CD4-positive, alpha-beta T cell treated with Interleukin-15 for 1 hour (primary cell): ENCODE measurements at regions not wholly inside any gene's neighbourhood (a gene's known extent, or its start where the extent isn't known, plus 50 kb on each side); places are given as distances from the start of the nearest gene placed in this dataset.

Experiments
- DNase-seq: peaks from one replicate; pipeline ENCODE4 v3.0.0-alpha.2; 2020

DNA sequence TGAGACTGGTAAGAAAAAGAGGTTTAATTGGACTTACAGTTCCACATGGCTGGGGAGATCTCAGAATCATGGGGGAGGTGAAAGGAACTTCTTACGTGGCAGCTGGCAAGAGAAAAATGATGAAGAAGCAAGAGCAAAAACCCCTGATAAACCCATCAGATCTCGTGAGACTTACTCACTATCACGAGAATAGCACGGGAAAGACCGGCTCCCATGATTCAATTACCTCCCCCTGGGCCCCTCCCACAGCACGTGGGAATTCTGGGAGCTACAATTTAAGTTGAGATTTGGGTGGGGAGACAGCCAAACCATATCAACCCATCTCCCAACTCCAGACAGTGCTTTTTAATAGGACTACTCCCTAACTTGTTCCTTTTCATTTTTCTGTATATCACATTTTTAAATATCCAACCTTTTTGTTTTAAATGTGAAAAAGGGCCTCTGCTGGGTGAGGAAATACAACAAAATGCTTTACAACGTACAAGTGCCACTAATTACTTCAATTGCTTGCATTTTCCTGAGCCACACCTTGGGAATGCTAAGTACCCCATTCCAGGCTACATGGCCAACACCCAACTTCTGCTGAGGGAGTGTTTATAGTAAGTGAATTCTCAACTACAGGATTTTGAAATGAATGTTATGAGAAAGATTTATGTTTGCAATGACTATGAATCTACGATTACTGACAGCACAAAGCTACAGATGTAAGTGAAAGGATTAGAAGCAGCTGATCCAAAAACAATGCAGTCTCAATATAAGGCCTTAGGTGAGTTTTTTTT, 294.1 kb upstream of the CD180 start:
- DNase-seq: no peak

DNA sequence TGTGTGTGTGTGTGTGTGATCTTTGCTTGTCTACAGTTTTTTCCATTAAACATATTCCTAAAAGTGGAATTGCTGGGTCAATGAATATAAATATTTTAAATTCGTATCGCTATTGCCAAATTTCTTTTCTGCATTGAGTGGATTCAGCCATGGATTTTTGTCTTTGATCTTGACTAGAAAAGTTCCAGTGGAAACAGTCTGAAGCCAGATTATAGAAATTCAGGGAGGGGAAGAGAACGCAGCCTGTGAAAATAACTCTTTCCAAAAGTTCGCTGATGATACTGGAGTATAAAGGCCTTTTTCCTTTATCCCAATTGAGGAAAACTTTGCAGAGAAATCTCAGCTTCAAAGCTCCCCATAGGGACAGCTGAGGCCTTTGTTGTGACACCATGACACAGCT, 292.3 kb upstream of the CD180 start:
- no peak for DNase-seq

DNA sequence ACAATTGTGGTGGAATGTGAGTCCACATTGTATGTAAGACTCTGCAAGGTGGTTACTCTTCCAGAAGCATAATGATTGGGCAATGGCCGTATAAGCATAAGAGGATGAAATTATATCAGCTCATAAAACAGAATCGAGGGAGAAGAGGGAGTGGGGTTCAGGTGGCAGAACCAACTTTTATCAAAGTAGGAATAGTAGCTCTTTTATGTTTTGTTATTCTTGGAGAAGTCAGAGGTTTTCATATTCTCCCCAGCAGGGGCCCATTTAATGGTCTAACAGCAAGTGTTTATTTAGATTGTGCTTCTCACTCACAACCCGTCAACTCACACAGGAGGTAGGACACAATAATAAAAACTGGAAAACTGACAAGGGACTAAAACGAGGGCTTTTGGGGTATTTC, 291.3 kb upstream of the CD180 start:
- no peak for DNase-seq

- DNase-seq: no peak
Observed at GRCh38 chr5:67483453-67484030, 286.9 kb upstream of the CD180 start.

- no peak for DNase-seq
Observed at GRCh38 chr5:67481362-67481761, 284.8 kb upstream of the CD180 start.

DNA sequence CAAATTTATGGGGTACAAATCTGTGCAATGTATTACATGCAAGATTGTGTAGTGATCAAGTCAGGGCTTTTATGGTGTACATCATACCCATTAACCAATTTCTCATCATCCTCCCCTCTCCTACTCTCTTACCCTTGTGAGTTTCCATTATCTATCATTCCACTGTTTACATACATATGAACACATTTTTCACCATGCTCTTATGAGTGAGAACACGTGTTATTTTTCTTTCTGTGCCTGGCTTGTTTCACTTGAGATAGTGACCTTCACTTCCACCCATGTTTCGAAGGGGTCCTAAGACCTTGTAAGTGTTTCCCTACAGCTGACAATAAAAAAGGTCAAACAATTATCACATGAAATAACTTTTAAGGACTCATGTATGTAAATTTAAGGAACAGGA, 281.7 kb upstream of the CD180 start:
- no peak for DNase-seq

DNA sequence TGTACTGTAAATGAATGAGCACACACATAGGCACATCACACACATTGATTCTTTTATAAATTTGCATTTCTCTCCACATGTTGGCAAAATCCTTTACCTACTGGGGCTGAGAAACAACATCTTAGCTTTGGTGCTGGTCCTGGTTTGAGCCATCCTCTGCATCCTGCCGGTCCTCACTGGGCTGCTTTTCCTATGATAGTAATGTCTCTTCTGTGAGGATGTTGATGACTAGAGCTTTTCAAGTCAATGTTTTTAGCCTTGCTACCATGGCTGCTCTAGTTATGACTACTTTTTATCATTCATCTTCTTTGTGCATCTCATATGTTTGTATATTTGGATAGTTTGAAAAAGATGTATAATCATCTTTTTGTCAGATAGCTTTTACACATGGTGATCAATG, 280.4 kb upstream of the CD180 start:
- no peak for DNase-seq

DNA sequence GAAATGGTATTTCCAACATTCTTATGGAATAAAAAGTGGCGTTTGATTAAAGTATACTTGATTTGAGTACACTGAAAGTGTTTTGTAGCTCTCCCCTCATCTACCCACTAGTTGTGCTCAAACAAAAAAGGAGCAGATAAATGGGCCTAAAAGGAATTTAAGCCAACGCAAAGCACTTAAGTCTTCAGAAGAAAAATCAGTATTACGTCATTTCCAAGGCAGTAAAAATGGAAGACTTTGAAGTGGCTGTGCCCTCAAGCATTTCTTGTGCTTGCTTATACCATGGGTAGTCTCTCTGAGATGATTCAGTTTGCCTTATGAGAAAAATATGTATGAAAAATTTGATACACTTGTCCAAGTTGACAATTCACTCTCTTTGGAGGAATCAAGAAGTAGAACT, 279.9 kb upstream of the CD180 start:
- DNase-seq: no peak

- DNase-seq: no peak
Observed at GRCh38 chr5:67475489-67475888, 278.9 kb upstream of the CD180 start.

- DNase-seq: no peak
Observed at GRCh38 chr5:67474597-67475238, 278.1 kb upstream of the CD180 start.

DNA sequence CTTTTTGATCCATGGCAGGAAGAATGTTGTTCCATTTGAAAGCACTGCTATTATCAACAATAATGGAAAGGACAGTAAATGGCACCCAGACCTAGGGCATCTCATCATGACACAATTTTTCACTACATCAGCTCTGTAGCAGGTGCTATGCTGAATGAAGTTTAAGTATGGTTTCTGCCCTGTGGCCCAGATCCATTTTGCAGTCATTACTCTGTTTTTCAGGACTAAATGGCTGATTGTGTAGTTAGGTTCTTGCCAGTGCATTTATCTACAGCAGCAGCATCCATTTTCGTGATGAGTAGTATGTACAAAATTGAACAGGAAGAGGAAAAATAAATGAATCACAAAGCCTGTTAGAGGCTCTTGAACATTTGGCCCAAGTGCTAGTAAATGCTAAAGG, 270.5 kb upstream of the CD180 start:
- DNase-seq: no peak

DNA sequence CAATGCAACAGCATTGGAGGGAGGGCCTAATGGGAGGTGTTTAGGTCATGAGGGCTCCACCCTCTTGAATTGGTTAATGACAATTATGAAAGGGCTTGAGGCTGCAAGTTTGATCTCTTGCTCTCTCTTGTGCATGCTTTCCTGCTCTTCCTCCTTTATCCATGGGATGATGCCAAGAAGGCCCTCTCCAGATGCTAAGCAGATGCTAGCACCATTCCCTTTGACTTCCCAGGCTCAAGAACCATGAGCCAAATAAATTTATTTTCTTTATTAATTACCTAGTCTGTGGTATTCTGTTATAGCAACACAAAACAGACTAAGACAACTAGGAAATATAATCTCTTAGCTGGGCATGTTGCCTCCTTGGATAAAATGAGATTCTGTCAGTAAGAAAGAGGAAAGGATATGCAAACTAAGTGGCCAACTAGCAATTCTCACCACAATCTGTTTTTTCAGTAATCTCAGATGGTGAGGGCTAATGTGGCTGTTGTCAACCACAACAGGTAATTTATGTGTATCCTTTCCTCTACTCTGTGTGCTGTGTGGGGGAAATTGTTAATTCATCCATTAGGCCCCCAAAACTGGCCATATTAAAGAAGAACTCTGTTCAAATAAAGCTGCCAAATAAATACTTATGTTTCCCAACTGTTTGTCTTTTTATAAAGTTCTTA, 269.1 kb upstream of the CD180 start:
- DNase-seq: no peak

DNA sequence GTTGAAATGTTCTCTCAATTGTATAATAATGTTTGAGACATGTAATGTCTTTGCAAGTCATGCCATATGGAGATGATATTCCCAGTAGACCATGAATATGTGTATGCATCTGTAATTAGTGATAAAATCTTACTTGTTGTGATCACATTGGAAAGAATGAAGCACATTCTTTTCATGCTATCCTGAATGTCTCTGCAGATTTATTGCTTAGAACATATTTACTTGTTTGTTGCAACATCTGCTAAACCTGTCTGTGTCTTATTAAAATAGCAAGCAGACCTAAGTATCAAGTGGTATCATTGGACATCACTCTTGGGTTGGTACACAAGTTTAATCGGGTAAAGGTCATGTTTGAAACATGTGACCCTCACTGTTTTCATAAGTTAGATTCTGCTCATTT, 265.5 kb upstream of the CD180 start:
- DNase-seq: no peak

- DNase-seq: no peak
Observed at GRCh38 chr5:67459253-67459652, 262.7 kb upstream of the CD180 start.

- no peak for DNase-seq
Observed at GRCh38 chr5:67455970-67456369, 259.4 kb upstream of the CD180 start.

- DNase-seq: no peak
Observed at GRCh38 chr5:67454957-67455561, 258.5 kb upstream of the CD180 start.

DNA sequence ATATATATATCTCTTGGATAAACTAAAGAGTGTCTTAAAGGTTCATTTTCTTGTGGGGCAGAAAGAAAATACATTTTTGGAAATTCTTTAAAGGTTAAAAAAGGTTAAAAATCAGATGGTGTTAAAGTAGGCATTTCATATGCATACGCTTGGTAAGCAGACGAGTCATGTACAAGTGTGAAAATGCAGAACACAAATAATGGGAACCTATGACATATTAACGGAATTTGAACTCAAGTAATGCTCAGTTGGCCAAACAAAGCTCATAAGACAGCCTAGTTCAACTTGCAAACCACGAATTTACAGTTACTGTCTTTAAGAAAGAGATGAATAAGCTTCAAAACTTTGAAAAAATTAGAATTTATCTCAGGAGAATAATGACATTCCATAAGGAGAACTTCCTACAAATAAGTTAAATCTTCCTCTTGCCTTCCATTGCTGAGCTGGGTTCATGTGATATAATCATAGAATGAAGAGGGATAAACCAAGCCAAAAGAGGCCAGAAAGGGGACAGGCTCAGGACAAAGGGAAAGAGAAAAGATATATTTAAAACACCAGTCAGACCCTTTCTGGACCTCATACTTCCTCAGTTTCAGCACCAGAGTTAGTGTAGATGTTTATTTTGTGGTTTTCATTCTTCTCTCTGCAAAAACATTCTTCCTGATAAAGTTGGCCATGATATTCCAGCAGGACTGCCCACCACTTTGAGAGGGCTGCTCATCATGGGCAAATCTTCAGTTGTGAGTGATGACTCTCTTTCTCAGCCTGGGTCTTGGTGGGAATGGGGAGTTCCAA, 256.7 kb upstream of the CD180 start:
- no peak for DNase-seq

DNA sequence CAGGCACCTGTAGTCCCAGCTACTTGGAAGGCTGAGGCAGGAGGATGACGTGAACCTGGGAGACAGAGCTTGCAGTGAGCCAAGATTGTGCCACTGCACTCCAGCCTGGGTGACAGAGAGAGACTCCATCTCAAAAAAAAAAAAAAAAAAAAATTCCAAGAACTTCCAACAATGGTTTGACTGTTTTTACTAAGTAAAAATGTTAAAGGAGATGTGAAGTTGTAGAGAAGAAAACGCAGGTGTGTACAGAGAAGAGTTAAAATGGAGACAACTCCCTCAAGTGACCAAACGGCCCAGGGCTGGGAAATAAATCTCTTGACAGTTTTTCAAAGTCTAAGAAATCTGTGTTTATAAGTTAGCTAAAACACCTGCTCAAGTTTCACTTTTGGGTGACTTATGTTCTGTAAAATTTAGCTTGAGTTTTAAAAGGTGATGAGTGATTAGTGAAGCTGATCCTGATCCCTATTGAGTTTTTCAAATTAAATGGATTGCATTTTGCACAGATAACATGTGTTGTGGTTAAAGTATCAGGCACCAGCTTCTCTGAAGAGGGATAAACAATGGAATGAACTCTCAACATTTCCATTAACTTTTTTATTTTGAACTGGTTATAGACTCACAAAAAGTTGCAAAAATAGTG, 255.2 kb upstream of the CD180 start:
- no peak for DNase-seq

DNA sequence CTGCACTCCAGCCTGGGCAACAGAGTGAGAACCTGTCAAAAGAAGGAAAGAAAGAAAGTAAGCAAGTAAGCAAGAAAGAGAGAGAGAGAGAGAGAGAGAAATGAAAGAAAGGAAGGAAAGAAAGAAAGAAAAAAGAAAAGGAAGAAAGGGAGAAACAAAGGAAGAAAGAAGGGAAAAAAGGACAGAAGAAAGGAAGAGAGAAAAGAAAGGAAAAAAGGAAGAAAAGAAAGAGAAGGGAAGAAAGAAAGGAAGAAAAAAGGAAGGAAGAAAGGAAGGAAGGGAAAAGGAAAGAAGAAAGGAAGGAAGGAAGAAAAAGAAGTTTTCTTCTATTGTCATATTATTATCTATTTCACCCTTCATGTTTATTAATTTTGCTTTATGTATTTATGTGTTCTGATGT, 251.1 kb upstream of the CD180 start:
- DNase-seq: no peak

DNA sequence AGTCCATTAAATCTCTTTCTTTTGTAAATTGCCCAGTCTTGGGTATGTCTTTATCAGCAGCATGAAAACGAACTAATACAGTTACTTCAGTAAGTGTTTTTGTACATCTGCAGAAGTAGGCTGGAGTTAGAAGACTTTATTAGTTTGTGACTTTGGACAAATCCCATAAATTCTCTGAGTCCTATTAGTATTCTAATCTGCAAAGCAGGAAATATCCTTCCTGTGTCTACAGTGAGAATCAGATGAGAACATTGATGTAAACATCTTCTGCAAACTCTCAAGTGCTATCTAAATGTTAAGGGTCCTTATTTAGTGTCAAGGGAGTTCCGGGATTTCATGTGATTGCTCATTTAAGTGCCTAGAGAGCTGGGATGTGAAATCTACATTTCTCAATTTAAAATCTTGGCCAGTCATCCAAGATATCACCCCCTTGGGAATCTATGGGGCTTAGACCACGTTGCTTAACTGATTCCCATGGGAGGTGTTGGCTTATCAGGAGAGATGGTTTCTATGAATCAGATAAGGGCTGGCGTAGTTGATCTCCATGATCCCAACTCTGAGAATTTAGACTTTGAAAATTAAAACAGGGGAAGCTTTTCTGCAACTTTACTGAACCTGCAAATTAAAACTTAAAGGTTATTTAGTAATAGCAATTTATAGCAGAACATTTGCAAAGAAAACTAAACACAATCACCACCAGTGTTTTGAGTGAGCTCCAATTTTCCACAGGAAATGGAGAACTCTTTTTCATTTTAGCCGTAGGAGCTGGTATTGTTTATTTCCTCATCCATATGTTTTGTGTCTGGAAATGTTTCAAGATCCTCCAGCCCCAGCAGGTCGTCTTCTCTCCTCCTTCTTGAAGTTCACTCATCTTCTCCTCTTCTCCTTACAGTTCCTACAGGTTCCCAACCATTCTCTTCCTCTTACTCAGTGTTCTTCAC, 241.6 kb upstream of the CD180 start:
- DNase-seq: no peak

- DNase-seq: no peak
Observed at GRCh38 chr5:67435032-67435431, 238.4 kb upstream of the CD180 start.
